Myocyte (in vitro differentiated cells): ENCODE measurements at regions not wholly inside any gene's neighbourhood (a gene's known extent, or its start where the extent isn't known, plus 50 kb on each side); places are given as distances from the start of the nearest gene placed in this dataset.
"Not testable (repeated sequence)": the region's sequence is repeated elsewhere in the genome, so short reads cannot be mapped to it uniquely, and the experiment has no call there.

ENCODE experiments used
- DNase-seq: peaks from one replicate; pipeline ENCODE4 v3.0.0-alpha.2; 2012; ENCODE audit warnings: low read depth

DNA sequence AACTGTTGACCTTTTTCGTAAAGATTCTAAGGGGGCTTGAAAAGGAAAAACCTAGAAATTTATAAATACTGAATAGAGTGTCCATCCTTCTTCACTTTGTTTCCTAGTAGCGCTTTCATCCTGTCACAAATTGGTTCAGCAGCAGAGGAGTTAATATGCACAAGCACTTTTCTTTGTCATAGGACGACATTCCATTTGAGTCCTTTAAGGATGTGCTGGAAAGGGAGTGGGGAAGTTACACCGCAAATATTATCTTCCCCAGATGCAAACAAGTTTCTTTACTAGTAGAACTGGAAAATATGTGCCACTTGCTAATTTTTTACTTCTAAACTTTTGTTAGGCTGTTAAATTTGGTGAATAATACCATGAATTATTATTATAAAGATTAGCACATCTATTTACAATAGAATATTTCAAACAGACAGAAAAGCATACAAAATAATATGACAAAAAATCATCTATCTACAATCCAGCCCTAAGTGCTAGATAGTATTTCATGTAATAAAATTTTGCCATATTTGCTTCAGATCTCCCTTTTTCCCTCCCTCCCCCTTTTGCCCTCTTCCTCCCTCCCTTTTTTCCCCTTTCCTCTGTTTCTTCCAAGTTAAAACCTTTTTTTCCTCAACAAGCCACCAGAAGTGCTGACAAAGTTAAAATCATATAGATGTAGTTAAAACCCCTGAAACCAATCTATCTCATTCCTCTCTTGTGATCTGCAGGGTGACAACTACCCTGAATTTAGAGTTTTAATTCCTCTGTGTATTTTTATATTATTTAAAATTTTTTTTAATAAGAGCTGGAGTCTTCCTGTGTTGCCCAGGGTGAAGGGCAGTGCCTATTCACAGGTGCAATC is 50.5 kb upstream of the MAP4K3 start:
- no peak for DNase-seq

GRCh38 chr2:39488450-39488849 is 51.4 kb upstream of the MAP4K3 start:
- DNase-seq: peak; percentile 62

DNA sequence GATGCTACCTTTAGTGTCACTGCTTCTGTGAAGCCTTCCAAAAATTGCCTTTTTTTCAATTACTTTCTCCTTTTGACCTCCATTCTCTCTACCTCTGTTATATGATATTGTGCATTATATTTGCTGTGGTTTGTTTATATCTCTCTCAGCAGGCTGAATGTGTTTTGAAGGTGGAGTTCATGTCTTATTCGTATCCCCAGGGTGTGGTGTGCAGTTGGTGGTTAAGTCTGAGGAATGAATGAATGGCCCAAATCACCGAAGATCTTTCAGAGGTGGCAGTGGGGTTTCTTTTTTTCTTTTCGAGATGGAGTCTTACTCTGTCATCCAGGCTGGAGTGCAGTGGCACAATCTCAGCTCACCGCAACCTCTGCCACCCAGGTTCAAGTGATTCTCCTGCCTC is 53.5 kb upstream of the MAP4K3 start:
- DNase-seq: no peak

DNA sequence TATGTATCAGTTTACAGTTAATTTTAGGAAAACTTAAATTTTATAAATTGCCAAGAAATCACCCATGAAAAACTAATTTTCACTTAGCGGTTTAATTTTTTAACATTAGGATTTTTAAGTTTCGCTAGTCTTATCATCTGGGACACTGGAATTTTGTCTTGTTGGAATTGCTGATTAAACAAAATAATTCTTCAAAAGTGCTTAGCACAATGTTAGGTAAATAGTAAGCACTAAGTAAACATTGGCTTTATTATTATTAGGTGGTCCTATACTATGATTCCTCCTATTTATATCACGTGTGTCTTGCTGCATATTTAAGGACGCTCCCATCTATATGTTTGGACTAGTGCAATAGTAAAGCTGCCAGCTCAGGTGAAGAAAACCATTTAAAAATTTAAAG is 54.6 kb upstream of the MAP4K3 start:
- no peak for DNase-seq

DNA sequence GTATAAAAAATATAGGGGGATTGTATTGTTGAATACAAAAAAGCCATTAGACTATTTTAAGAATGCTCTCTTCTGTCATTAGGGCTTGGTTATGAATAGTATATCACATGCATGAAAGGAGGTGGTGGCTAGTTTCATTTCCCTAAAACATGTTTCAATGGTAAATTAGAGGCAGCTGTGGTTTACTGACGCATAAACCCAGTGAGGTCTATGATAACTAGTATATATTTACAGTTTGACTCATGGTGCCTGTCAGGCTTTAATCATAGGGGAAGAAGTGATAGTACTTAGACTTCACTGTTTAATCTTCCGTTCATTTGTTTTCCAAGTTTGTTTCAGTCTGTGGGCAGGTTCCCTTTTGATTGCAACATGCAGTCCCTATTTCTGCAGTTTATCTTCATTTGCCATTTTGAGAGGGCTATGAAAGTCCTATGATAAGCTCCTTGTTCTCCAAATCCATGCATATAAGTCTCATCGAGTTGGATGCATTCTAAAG is 55.1 kb upstream of the MAP4K3 start:
- DNase-seq: peak; percentile 82

DNA sequence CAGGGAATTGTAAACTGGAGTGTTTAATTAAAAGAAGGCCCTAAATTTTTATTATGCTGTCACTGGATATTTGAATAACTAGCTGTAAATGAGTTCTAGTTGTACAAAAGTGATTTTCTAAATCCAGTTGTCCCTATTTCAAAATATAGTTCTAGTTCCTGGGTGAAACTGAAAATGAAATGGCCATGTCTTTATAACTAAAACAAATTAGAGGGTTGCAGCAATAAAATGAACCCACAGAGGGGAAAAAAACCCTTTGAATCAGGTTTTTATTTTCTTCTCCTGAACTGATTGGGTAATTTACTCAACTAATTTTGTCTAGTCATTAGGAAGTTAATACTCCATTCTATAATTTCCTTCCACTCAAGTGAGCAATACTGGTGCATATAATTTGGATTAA is 55.6 kb upstream of the MAP4K3 start:
- DNase-seq: no peak

- peak; percentile 95 for DNase-seq
Measured at GRCh38 chr2:39494784-39495251, 57.7 kb upstream of the MAP4K3 start.

GRCh38 chr2:39497082-39497801 is 60.2 kb upstream of the MAP4K3 start:
- no peak for DNase-seq

- not testable (repeated sequence) for DNase-seq
Measured at GRCh38 chr2:39498176-39498575, 61.1 kb upstream of the MAP4K3 start.

- DNase-seq: no peak
Measured at GRCh38 chr2:39498786-39499185, 61.7 kb upstream of the MAP4K3 start.

- no peak for DNase-seq
Measured at GRCh38 chr2:39499336-39499735, 62.3 kb upstream of the MAP4K3 start.

GRCh38 chr2:39501412-39501811 is 64.3 kb upstream of the MAP4K3 start:
- no peak for DNase-seq

DNA sequence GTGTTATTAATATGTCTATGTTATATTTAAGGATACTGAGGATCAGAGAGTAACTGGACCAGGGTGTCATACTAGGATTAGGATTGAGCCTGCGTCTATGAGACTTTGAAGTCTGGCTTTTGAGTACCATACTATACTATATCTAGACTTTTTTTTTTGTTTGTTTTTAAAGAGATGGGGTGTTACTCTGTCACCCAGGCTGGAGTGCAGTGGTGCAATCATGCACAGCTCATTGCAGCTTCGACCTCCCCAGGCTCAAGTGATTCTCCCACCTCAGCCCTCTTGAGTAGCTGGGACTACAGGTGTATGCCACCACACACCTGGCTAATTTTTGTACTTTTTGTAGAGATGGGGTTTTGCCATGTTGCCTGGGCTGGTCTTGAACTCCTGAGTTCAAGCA is 66.2 kb upstream of the MAP4K3 start:
- no peak for DNase-seq

DNA sequence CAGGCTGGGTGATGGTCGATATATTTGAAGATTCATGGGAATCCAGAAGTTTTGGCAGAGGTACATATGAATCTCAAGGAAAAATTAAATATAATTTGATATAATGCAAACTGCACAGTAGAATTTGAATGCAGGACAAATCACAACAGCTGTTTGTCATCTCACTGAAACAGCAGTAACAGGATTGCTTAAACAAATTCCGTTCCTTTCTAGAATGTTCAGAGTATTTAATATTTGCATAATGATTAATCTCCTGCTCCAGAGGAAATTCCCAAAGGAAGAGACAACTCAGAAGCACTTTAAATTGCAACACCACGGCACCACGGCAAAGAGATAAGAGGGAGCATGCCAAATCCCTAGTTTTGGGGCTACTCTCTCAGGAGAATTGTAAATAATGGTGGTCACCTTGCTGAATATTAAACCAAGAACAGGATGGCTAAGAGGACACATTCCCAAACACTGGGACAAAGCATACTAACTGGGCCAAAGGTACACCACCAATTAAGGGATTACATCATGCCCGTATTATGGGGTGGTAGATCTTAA is 67.8 kb upstream of the MAP4K3 start:
- peak; percentile 56 for DNase-seq

GRCh38 chr2:39506215-39506614 is 69.1 kb upstream of the MAP4K3 start:
- no peak for DNase-seq

DNA sequence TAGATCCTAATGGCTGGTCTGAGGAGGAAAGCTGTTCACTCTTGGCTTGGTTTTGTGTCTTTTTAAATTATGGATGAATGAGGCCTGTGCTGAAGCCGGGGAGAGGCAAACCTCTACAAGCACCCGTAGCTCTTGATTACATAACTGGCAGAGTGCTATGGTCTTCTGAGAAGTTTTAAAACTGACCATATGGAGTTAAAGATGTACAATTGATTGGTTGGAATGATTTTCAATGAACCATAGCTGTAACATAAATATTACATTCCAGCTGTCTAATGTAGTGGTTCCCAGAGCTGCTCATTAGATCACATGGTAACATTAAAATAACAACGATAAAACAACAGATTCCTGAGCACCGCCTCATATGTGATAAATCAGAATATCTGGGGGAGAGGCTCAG is 71.1 kb upstream of the MAP4K3 start:
- DNase-seq: no peak

- DNase-seq: no peak
Measured at GRCh38 chr2:39510140-39510539, 73.1 kb upstream of the MAP4K3 start.

GRCh38 chr2:39511219-39511604 is 74.1 kb upstream of the MAP4K3 start:
- DNase-seq: no peak

DNA sequence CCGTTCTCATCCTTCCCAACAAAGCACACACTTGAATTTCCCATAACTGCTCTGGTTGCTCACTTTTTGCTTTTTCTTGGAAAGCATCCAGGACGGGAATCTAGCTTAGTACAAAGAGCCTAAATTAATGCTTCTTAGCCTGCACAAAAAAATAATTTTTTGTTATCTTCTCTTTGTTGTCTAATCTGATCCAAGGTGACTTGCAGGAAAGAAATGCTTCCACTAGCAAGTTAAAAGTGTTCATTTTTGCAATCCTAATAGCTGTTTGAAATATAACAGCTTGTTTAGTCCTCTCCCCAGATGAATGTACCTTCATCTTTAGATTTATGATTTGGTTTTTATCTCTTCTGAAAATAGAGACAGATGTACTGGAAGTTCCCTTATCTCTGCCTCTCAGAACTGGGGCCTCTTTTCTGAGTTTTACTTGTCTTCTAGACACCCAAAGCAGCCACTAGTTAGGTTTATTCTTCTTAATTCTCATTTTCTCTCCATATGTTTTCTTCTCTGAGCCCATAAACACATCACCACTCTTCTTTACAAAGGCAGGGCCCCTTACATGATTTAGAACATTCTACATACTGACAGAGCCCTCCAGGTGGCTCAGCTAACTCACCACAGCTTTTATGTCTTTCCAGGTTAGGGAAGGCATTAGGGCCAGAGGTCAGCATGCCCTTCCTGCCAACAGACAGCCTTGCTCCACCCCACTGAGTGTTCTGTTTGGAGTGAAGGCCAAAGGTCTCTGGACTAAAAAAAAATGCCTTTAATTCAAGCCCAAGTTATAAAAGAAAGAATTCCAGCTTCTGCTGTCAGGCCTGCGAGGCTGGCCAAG is 74.7 kb upstream of the MAP4K3 start:
- no peak for DNase-seq

DNA sequence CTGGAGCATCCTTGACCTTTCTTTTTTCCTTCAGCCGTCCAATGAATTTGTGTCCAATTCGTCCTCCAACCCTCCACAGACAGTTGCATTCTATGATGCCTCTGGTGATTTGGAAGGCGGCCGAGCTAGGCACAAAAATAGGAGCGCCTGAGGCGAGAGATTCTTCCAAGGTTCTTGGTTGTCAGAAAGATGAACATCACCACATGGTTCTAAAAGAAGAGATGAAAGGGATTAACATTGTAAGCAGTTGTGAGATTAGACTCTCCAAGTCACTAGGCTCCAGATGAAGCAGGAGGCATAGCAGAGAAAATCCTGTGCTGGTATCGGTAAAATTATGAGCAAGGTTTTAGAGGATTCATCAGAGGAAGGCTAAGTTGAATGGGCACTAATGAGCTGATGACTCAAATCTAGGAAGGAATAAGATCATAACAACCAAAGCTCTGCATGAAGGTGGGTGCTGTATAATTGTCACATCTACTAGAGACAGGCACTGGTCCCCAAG is 75.4 kb upstream of the MAP4K3 start:
- DNase-seq: no peak

DNA sequence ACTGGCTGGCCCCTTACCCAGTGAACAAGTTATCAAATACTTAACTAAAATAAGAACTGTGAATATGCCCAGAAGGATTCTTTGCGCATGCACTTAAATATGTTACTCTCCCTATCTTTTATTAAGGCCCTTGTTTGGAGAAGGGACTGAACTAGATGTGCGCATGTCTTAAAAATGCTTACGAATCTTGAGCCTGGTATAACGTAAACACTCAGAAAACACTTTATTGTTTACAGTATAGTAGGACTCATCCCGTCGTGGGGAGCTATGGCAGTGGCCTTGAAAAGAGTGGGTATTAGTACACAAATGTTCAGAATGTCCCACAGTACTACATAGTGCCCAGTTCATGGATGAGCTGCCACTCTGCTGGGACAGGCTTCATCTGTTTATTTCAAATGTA is 75.9 kb upstream of the MAP4K3 start:
- DNase-seq: no peak
